HEK293 (cell line): ENCODE measurements at regions not wholly inside any gene's neighbourhood (a gene's known extent, or its start where the extent isn't known, plus 50 kb on each side); places are given as distances from the start of the nearest gene placed in this dataset.

Experiments used
- BCL11A ChIP-seq: fragments of 450-650 bp; formaldehyde crosslinking; IDR thresholded peaks from 2 replicates; pipeline ENCODE4 v1.5.1; 2016; ENCODE audit warnings: low read depth, missing biosample characterization, missing genetic modification characterization
- HOXA7 ChIP-seq: sonication (generic); formaldehyde crosslinking; IDR thresholded peaks from 2 replicates; pipeline ENCODE4 v1.8.1; 2022; ENCODE audit warnings: missing genetic modification reagents, borderline replicate concordance
- ZBTB21 ChIP-seq: fragments of 450-650 bp; formaldehyde crosslinking; IDR thresholded peaks from 2 replicates; pipeline ENCODE4 v1.5.1; 2017; ENCODE audit warnings: missing biosample characterization, missing genetic modification characterization
- ZNF350 ChIP-seq: fragments of 450-650 bp; formaldehyde crosslinking; IDR thresholded peaks from 2 replicates; pipeline ENCODE4 v1.5.0; 2017; ENCODE audit warnings: missing biosample characterization, mild to moderate bottlenecking, missing genetic modification characterization
- TF ChIP-seq, protein P1 (sequence below): fragments of 450-650 bp; formaldehyde crosslinking; IDR thresholded peaks from 2 replicates; pipeline ENCODE4 v1.5.1; 2016; ENCODE audit warnings: missing biosample characterization, missing genetic modification characterization
- TF ChIP-seq, protein P2 (sequence below): fragments of 450-650 bp; formaldehyde crosslinking; IDR thresholded peaks from 2 replicates; pipeline ENCODE4 v1.5.1; 2016; ENCODE audit warnings: missing biosample characterization, missing genetic modification characterization, borderline replicate concordance

- TF ChIP-seq, protein P1, sequence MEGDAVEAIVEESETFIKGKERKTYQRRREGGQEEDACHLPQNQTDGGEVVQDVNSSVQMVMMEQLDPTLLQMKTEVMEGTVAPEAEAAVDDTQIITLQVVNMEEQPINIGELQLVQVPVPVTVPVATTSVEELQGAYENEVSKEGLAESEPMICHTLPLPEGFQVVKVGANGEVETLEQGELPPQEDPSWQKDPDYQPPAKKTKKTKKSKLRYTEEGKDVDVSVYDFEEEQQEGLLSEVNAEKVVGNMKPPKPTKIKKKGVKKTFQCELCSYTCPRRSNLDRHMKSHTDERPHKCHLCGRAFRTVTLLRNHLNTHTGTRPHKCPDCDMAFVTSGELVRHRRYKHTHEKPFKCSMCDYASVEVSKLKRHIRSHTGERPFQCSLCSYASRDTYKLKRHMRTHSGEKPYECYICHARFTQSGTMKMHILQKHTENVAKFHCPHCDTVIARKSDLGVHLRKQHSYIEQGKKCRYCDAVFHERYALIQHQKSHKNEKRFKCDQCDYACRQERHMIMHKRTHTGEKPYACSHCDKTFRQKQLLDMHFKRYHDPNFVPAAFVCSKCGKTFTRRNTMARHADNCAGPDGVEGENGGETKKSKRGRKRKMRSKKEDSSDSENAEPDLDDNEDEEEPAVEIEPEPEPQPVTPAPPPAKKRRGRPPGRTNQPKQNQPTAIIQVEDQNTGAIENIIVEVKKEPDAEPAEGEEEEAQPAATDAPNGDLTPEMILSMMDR (tag by site-specific recombination) = no peak
- TF ChIP-seq BCL11A (tag by site-specific recombination) (no peak), ZBTB21 (no peak), HOXA7 (CRISPR knock-in tag) (no peak), ZNF350 (tag by site-specific recombination) (no peak)
- TF ChIP-seq, protein P2, sequence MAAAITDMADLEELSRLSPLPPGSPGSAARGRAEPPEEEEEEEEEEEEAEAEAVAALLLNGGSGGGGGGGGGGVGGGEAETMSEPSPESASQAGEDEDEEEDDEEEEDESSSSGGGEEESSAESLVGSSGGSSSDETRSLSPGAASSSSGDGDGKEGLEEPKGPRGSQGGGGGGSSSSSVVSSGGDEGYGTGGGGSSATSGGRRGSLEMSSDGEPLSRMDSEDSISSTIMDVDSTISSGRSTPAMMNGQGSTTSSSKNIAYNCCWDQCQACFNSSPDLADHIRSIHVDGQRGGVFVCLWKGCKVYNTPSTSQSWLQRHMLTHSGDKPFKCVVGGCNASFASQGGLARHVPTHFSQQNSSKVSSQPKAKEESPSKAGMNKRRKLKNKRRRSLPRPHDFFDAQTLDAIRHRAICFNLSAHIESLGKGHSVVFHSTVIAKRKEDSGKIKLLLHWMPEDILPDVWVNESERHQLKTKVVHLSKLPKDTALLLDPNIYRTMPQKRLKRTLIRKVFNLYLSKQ (tag by site-specific recombination) = no peak
Measured at GRCh38 chr17:15031975-15032374, 233.2 kb downstream of the PMP22 start.
